OCI-LY7 (cell line): ENCODE measurements at regions not wholly inside any gene's neighbourhood (a gene's known extent, or its start where the extent isn't known, plus 50 kb on each side); places are given as distances from the start of the nearest gene placed in this dataset.

Experiments used
- BruUV-seq: library from RNA; stranded (reverse); fragments of 400-500 nt; replicated peaks from 2 replicates; lab custom pipeline; 2021; lab: Mats Ljungman, UMichigan
- CTCF ChIA-PET: fragments of 300-600 bp; sonication (Branson Sonifier 250); formaldehyde crosslinking; loops from one replicate; lab custom pipeline; 2022; ENCODE audit warnings: antibody characterized with exemption; ENCODE audit not compliant: unreplicated experiment; lab: Charles Lee
- POLR2A ChIA-PET: fragments of 300-600 bp; sonication (Branson Sonifier 250); formaldehyde crosslinking; loops from one replicate; lab custom pipeline; 2022; ENCODE audit warnings: antibody characterized with exemption; lab: Charles Lee
- DNase-seq: peaks from one replicate; pipeline ENCODE4 v3.0.0-alpha.2; 2015; ENCODE audit warnings: low spot score
- H2AFZ ChIP-seq: fragments of 200-600 bp; sonication (generic), shearing (Covaris generic); 2 replicates; pipeline ENCODE4 v1.6.1; 2014; ENCODE audit warnings: mild to moderate bottlenecking, antibody characterized with exemption, low read length, moderate library complexity
- H3K27ac ChIP-seq: fragments of 200-600 bp; sonication (generic); 2 replicates; pipeline ENCODE4 v1.5.1; 2014; ENCODE audit warnings: mixed run types, low read depth, mild to moderate bottlenecking, moderate library complexity, low read length, inconsistent platforms; ENCODE audit not compliant: poor library complexity, severe bottlenecking
- H3K36me3 ChIP-seq: fragments of 200-600 bp; sonication (generic); 2 replicates; pipeline ENCODE4 v1.6.1; 2014; ENCODE audit warnings: mild to moderate bottlenecking, antibody characterized with exemption, low read length, moderate library complexity, mixed read lengths; ENCODE audit not compliant: insufficient read depth
- H3K4me1 ChIP-seq: fragments of 200-600 bp; sonication (generic); 2 replicates; pipeline ENCODE4 v1.5.1; 2014; ENCODE audit warnings: mild to moderate bottlenecking, low read length; ENCODE audit not compliant: insufficient read depth, poor library complexity, severe bottlenecking
- H3K4me2 ChIP-seq: fragments of 200-600 bp; sonication (generic); 2 replicates; pipeline ENCODE4 v1.6.1; 2014; ENCODE audit warnings: mild to moderate bottlenecking, low read length
- H3K4me3 ChIP-seq: fragments of 200-600 bp; sonication (generic); 2 replicates; pipeline ENCODE4 v1.5.1; 2014; ENCODE audit warnings: mild to moderate bottlenecking, low read depth, low read length; ENCODE audit not compliant: poor library complexity, severe bottlenecking
- H3K79me2 ChIP-seq: fragments of 200-600 bp; sonication (generic); 2 replicates; pipeline ENCODE4 v1.6.1; 2016; ENCODE audit warnings: low read depth, mild to moderate bottlenecking, low read length, moderate library complexity, mixed read lengths; ENCODE audit not compliant: insufficient read depth
- H3K9me2 ChIP-seq: fragments of 200-600 bp; sonication (generic); 2 replicates; pipeline ENCODE4 v1.6.1; 2016; ENCODE audit warnings: mild to moderate bottlenecking, low read length, mixed read lengths; ENCODE audit not compliant: insufficient read depth
- H3K9me3 ChIP-seq: fragments of 200-600 bp; sonication (generic); 2 replicates; pipeline ENCODE4 v1.6.1; 2014; ENCODE audit warnings: mild to moderate bottlenecking, mixed run types, low read length, mixed read lengths
- H4K20me1 ChIP-seq: fragments of 200-600 bp; sonication (generic); 2 replicates; pipeline ENCODE4 v1.6.1; 2014; ENCODE audit warnings: mild to moderate bottlenecking, antibody characterized with exemption, low read length, moderate library complexity, mixed read lengths; ENCODE audit not compliant: insufficient read depth
- EZH2phosphoT487 ChIP-seq: fragments of 200-600 bp; sonication (generic); IDR thresholded peaks from 2 replicates; pipeline ENCODE4 v1.6.1; 2018; ENCODE audit warnings: low read depth, borderline replicate concordance, mild to moderate bottlenecking, mixed run types, antibody characterized with exemption, low read length, moderate library complexity, mixed read lengths
- intact Hi-C: fragments of 100-400 bp; cut with micrococcal nuclease; formaldehyde crosslinking; loops from one replicate; pipeline ENCODE4 v1.10.0; 2022; ENCODE audit not compliant: unreplicated experiment
- TF ChIP-seq, protein P1 (sequence below): fragments of 200-600 bp; sonication (generic); conservative IDR thresholded peaks from 2 replicates; pipeline ENCODE4 v1.5.1; 2014; ENCODE audit warnings: mild to moderate bottlenecking, antibody characterized with exemption, low read length, moderate library complexity, mixed read lengths

- no peak for TF ChIP-seq EZH2phosphoT487
- TF ChIP-seq, protein P1, sequence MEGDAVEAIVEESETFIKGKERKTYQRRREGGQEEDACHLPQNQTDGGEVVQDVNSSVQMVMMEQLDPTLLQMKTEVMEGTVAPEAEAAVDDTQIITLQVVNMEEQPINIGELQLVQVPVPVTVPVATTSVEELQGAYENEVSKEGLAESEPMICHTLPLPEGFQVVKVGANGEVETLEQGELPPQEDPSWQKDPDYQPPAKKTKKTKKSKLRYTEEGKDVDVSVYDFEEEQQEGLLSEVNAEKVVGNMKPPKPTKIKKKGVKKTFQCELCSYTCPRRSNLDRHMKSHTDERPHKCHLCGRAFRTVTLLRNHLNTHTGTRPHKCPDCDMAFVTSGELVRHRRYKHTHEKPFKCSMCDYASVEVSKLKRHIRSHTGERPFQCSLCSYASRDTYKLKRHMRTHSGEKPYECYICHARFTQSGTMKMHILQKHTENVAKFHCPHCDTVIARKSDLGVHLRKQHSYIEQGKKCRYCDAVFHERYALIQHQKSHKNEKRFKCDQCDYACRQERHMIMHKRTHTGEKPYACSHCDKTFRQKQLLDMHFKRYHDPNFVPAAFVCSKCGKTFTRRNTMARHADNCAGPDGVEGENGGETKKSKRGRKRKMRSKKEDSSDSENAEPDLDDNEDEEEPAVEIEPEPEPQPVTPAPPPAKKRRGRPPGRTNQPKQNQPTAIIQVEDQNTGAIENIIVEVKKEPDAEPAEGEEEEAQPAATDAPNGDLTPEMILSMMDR: no peak
- Histone ChIP-seq H3K4me2 (no peak overlapping the region), H3K9me3 (peaks cover 18% of the 10 kb centered on the region), H3K4me1 (peaks cover 2% of the 10 kb centered on the region), H2AFZ (no peak overlapping the region), H3K79me2 (no peaks in the 10 kb centered on the region), H3K27ac (no peak overlapping the region), H3K4me3 (no peak overlapping the region), H3K36me3 (no peaks in the 10 kb centered on the region; the same call in 1 of the 2 replicates), H4K20me1 (no peaks in the 10 kb centered on the region), H3K9me2 (no peaks in the 10 kb centered on the region)
- BruUV-seq: no TSS peak
- intact Hi-C loops: no loop called here
- ChIA-PET POLR2A (interaction anchor here (1.0 kb wide), 1 partner anchor 9 kb away, joined by 3 read pairs; no protein-coding TSS in a partner anchor), CTCF (no interaction called here)
- no peak for DNase-seq
Measured at GRCh38 chr2:45152691-45153090, 143.4 kb upstream of the SIX2 start.

GRCh38 chr2:45145073-45145899 lies 136.0 kb upstream of the SIX2 start:
- H3K4me2 ChIP-seq: no peak overlapping the region
- no peaks in the 10 kb centered on the region for H4K20me1 ChIP-seq
- no peak overlapping the region for H2AFZ ChIP-seq
- intact Hi-C loops: no loop called here
- no peaks in the 10 kb centered on the region for H3K79me2 ChIP-seq
- no peak overlapping the region for H3K4me3 ChIP-seq
- DNase-seq: no peak
- H3K27ac ChIP-seq: no peak overlapping the region
- H3K9me2 ChIP-seq: no peaks in the 10 kb centered on the region
- POLR2A ChIA-PET: interaction anchor here (0.6 kb wide), 1 partner anchor 47 kb away, joined by 3 read pairs; no protein-coding TSS in a partner anchor
- no TSS peak for BruUV-seq
- CTCF ChIA-PET: no interaction called here
- H3K4me1 ChIP-seq: peaks cover 17% of the 10 kb centered on the region
- TF ChIP-seq EZH2phosphoT487: no peak
- TF ChIP-seq, protein P1: no peak
- H3K36me3 ChIP-seq: no peaks in the 10 kb centered on the region
- peaks cover 4% of the 10 kb centered on the region; the same call in 1 of the 2 replicates for H3K9me3 ChIP-seq
